Adrenal gland (tissue), 5 donors: ENCODE measurements at regions not wholly inside any gene's neighbourhood (a gene's known extent, or its start where the extent isn't known, plus 50 kb on each side); places are given as distances from the start of the nearest gene placed in this dataset.

Source experiments
- POLR2A ChIP-seq, 2 donors: fragments of 450-650 bp; IDR thresholded peaks; one replicate each; pipeline ENCODE4 v1.6.1; 2017; ENCODE audit warnings: antibody characterized with exemption in 2 of 2, mild to moderate bottlenecking in 2 of 2, moderate library complexity in 1 of 2
- TF ChIP-seq, protein P1 (sequence below), 6 experiments: fragments of 450-650 bp in 4 of 6; fragments of 200-600 bp in 2 of 6; sonication (generic) in 1 of 6; IDR thresholded peaks; 1 replicate in 5 of 6; 2 replicates in 1 of 6; pipeline versions ENCODE4 v1.5.1 to v1.8.0; 2016 to 2021; ENCODE audit warnings: antibody characterized with exemption in 6 of 6, mild to moderate bottlenecking in 2 of 6, moderate library complexity in 1 of 6
- donor health status: DM: no; HTN: no; CAD: no.

DNA sequence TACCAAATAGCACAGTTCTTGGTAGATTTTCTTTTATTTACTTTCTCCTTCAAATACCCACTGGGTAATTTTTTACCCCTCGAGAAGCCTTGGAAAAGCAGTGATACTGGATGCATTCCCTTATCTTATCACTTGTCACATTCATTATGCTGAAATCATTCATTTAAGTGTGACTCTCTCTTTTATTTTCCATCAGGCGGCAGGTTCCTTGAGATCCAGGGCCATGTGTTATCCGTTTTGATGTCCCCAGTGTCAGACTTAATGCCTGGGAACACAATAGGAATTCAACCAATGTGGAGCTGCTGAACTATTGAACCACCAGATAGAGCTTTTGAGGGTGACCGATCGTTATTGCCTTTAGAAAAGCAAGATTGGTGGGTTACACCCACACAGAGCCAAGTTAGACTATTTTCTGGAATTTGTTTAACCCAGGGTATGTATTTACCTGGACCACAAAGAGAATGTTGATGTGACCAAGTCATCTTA, 51.5 kb upstream of the ATP5PO start:
- TF ChIP-seq, protein P1, sequence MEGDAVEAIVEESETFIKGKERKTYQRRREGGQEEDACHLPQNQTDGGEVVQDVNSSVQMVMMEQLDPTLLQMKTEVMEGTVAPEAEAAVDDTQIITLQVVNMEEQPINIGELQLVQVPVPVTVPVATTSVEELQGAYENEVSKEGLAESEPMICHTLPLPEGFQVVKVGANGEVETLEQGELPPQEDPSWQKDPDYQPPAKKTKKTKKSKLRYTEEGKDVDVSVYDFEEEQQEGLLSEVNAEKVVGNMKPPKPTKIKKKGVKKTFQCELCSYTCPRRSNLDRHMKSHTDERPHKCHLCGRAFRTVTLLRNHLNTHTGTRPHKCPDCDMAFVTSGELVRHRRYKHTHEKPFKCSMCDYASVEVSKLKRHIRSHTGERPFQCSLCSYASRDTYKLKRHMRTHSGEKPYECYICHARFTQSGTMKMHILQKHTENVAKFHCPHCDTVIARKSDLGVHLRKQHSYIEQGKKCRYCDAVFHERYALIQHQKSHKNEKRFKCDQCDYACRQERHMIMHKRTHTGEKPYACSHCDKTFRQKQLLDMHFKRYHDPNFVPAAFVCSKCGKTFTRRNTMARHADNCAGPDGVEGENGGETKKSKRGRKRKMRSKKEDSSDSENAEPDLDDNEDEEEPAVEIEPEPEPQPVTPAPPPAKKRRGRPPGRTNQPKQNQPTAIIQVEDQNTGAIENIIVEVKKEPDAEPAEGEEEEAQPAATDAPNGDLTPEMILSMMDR (IDR thresholded peaks at IDR 0.05) = no peak
- no peak for TF ChIP-seq POLR2A (IDR thresholded peaks at IDR 0.05)
